ENCODE measurements at regions not wholly inside any gene's neighbourhood (a gene's known extent, or its start where the extent isn't known, plus 50 kb on each side); places are given as distances from the start of the nearest gene placed in this dataset.
A peak's percentile ranks its signal among the peaks of the same experiment; 100 is the strongest.

DNA sequence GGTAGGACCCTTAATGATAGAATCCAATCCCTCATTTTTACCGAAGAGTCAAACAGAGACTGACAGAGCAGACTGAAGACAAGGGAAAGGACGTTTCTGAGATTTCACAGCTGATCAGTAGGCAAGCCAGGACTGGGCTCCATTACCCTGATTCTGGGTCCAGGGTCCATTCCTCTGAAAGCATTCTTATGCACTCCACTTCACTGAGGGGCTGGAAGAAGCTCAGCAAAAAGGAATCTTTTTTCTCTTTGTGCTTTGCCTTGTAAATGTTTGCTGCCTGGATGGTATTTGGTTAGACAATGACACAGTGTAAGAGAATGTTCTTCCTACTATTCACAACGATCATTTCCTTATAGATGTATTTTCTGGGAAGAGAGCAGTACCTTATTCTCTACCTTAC, 331.3 kb upstream of the PROX1 start:
- DNase-seq, result no peak

DNA sequence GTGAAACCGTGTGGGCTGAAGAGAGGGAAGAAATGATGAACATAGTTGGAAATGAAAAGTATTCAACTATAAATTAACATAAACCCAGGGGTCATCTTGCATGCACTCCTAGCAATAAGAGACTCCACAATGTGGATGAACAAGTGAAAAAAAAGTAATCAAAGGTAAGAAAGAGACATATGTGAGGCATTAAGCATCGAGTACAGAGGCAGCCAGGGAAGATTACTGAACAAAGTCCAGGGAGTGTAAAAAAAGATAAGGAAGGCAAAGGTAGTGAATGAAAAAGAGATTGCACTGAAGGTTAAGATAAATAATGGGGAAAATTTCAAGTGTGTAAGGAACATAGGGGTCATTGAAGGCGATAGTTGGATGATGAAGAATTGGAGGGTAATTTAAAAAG, 330.8 kb upstream of the PROX1 start:
- no peak for DNase-seq

DNA sequence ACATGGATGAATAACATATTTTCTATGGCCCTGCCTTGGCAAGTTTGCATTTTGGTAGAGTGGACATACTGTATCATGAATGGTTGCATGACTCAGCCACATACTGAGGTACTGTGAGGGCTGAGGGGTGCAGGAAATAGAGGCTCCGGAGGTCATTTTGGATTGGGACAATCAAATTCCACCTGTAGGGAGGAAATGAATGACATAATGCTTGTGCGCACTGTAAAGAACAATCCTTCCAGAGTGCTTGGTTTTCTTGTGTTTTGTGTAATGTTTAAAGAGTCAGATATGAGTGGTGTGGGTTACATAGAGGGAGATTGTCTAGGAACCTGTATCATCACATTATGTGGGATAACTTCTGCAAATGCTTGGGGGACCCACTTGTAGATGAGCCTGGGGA, 329.9 kb upstream of the PROX1 start:
- no peak for DNase-seq

DNA sequence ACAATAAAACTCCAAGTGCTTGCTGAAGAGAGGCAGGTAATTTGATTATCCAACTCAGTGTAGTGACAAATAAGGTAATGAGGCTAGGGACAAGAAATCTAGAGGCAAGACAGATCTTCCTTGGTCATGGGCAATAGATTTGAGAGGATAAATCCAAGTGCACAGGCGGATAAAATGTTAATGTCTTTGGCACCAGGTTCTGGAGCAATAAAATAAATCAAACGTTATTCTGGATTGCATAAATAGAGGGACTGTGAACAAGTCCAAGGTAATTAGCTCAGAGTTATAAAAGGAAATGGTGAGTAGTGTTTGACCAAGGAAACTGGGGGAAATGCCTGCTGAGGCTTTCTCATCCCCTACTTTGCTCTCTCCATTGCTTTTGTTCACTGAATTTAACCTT, 329.3 kb upstream of the PROX1 start:
- DNase-seq, result no peak

DNA sequence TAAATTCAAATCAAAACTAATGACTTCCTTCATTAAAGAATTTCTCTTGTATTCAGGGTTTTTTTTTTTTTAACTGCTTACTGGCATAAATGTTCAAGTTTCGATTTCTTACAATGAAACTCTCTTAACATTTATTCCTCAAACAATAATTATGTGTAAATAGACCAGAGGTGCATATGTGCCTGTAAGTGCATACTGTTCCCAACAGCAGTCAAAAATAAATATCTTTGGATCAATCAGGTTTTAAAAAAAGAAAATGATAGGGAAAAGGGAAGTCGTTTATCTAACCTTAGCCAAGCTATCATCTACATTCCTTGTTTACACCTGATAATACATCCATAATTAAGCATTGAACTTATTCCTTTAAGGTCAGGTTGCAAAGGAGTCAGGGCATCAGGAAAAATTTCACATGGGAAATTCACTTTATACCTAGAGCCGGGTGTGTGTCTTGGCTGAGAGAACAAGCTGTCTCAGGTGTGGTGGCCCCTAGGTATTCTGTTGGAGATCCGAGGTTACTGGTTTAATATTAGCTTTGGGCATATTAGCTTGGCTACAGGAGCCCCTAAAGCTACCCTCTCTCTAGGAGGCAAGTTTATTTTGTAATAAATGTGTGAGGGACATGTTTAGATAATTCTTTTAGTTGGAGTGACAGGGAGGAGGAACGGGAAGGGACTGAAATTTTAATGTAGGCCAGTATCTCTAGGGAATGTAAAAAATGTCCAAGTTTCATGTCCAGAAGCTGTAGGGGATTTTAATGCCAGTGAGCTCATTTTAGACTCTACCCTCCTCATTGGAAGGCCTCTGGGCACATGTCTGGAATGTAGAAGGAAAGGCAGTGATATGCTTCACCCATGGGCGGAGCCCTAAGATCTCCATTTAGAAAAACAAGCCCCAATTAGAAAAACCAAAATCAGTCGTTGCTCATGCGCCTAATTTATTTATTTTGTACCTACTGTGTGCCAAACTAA, 327.9 kb upstream of the PROX1 start:
- no peak for DNase-seq

DNA sequence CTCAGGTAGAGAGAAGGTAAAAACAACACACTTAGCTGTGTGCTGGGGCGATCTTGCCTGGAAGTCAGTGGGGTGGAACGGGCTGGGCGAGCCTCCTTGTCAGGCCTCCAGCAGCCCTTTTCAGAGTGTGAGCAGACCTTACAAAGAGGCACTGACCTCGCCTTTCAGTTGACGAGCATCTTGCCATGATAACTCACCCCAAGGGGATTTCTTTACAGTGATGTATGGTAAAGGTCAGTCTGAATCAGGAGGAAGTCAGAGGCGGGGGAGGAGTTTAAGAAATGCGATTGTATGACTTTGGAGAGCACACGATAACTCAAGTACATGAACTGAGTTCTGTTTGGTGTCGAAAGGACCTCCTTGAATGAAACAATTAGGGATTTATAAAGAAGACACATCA, 326.5 kb upstream of the PROX1 start:
- no peak for DNase-seq

DNA sequence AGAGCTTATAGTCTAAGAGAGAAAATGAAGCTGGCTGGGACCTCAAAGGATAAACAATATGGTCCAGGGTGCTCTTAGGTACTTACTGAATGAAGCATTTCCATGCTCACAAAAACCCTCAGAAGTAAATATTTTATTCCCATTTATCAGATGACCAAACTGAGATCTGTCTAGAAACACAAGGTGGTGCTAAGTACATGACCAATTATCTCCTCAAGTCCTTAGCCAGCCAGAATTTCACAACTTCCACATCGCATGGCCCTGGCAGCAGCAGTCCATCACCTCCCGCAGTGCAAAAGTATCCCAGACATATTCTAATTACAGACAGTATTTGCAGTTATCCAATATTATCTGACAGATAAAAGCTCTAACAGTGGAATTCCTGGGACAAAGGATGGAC, 321.7 kb upstream of the PROX1 start:
- DNase-seq, result no peak

DNA sequence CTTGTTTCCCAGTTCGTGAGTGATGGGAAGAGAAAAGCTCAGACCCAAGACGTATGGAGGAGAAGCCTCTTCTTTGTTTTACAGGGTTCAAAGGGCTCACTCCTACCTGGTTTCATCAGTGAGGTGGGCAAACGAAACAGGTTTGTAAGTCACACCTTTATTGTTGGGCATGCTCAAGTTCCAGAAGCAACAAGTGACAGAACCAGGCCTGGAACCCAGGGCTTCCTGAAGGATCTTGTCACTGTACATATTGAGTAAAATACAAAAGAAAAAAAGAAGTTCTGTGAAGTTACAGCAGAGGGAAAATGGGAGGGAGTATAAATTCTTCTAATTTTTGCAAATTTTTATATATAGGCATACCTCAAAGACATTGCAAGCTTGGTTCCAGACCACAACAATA, 320.9 kb upstream of the PROX1 start:
- no peak for DNase-seq

DNA sequence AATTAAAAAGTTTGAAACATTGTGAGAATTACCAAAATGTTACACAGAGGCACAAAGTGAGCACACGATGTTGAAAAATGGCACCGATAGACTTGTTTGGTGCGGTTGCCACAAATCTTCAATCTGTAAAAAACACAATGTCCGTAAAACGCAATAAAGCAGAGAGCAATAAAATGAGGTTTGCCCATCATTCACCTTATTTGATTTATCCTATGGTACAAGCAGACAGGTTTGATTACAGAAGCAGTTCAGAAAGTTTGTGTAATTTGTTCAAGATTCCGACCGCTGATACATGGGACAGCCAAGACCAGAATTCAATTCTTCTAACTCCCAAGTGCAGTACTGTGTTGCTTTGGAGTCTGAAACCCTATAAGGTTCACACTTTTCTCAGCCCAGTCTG, 318.3 kb upstream of the PROX1 start:
- DNase-seq, result no peak

DNA sequence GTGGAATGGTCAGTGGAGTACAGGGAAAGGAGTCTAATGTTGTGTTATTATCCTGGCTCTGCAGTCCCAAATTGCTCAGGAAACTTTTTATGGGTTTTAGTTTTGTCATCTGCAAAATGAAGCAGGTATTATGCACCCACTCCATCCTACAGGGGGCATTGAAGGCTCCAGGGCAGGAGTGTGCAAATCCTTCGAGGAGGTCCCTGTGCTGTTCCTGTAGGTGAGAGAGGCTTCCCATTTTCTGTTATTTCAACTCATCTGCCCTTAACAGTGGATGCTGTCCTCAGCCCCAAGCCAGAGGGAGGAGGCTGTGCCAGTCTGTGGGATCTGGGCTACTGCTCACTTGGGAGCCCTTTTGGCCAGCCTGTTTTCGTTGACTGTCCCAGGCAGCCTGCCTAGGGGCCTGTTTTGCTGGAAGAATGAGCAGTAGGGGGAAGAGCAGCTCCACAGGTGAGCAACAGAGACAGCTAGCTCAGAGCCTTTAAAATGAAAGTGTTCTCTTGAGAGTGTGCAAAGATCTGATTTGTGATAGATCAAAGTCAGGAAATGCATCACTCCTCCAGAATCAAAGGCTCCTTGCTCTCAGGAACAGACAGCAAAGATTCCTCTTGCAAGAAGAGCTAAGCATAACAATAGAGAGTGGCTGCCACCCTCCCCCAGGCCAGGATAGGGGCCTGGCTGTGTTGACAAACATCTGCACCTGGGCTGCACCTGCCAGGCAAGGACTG, 317.6 kb upstream of the PROX1 start:
- peak; percentile 46 for DNase-seq

DNA sequence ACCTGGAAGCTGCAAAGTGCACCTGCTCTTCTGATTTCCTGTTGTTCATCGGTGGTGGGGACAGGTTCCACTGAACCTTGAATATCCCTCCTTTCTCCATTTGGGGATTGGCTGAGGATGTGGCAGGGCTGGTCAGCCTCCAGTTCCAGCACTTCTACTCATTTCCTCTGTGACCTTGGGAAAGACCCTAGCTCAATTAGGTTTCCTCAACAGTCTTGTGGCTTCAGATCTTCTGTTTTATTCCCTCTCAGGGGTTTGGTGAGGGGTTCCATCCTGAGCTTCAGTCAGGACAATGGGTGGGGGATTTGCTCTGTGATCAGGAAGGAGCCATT, 317.1 kb upstream of the PROX1 start:
- DNase-seq, result no peak

DNA sequence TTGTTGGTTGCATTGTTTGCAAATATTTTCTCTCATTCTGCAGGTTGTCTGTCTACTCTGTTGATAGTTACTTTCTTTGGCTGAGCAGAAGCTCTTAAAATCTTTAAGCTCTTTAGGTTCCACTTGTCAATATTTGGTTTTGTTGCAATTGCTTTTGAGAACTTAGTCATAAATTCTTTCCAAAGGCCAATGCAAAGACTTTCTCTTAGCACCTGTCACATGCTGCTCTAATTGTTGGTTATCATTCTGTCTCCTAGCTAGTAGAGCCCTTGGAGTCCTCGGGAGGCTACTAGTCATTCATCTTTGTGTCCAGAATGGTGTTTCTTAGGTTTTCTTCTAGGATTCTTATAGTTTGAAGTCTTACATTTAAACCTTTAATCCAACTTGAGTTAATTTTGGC, 312.7 kb upstream of the PROX1 start:
- no peak for DNase-seq

DNA sequence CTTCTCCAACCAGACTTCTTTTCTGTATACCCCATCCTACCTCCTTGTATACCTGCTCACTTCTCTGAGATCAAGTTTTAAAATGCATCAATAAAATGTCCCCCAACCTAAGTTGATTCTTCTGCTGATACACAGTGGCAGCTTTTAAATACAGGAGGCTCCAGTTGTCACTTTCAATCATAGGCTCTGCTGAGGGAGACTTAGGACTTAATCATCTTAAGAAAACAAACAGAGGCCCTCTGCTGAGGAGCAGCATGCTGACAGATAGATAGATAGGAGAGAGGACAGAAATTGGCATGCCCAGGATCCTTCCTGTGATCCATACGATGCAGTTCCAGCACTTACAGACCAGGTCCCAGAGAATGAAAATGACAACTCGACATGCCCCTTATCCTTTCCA, 311.0 kb upstream of the PROX1 start:
- DNase-seq, result no peak

DNA sequence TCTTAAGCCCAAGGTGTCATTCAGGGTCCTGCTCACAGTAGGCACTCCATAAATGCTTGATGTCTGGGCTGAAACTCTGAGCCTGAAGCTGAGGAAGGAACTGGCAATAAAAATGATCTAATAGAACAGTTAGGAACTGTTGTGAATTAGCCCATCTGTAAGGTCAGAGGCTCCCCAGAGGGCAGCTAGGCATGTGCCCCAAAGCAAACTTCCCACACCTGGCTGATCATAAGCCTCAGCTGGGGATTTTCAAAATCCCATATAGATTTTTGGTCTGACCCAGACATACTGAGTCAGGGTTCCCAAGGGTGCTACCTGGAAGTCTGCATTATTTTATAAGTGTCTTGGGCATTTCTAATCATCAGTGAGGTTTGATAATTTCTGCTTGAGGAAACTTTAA, 309.4 kb upstream of the PROX1 start:
- DNase-seq, result no peak

DNA sequence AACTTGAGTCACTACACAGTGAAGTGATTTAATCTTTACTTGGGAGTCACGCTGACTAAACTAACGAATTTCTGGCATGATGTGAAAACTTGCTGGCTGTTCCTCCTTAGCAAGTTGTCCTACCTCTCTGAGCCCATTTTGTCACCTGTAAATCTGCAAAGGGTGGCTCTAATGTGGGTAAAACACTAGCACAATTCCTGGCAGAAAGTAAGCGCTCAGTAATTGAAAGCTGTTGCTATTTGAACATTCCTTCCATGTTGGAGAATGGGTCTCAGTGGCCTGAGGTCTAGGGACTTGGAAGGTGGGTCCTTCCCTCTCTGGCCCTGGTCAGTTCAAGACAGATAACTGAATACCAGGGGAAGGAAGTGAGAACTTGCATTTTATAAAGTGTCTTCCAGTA, 309.0 kb upstream of the PROX1 start:
- DNase-seq, result no peak

DNA sequence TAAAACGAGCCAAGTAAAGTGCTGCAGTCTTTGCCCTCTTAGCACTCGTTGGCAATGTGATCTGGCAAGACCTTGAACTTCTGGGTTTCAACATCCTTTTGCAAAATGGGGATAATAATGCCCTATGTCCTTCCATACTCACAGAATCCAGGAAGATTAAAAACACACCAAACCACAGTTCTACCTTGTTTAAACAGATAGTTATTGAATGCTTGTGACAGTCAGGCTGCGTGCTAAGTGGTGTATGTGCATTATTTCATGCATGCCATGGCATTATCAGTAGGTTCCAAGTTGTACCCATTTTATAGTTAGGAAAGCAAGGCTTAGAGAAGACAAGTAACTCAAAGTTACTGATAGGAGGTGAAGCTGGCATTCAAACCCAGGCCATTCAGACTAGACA, 308.6 kb upstream of the PROX1 start:
- no peak for DNase-seq

DNA sequence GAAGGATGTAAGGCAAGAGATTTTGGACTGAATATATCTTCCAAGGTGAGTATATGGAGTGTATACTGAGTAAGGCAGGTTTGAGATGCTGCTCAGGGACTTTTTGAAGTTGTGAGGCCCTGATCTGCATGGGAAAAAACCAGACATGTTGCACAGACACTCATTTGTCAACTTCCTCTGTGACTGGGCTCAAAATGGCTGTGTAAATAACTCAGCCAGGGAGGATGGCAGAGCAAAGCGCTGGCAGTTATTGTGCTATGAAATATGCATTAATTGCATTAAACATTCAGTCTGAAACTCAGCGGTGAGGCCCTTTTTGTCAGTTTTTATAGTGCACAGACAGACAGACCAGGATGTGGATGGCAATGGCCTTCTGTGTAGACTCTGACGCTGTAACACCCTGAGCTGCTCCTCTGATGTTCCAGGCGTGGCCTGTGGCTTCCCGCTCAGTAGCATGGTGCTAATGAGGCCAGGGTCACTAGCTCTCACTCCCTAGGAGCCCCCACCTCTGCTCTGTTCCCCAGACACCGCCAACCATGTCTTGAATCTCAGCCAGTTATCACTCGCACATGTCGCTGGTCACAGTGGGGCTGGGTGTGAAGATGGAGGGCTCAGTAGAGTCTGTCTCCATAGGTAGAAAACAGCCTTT, 307.0 kb upstream of the PROX1 start:
- DNase-seq, result no peak

DNA sequence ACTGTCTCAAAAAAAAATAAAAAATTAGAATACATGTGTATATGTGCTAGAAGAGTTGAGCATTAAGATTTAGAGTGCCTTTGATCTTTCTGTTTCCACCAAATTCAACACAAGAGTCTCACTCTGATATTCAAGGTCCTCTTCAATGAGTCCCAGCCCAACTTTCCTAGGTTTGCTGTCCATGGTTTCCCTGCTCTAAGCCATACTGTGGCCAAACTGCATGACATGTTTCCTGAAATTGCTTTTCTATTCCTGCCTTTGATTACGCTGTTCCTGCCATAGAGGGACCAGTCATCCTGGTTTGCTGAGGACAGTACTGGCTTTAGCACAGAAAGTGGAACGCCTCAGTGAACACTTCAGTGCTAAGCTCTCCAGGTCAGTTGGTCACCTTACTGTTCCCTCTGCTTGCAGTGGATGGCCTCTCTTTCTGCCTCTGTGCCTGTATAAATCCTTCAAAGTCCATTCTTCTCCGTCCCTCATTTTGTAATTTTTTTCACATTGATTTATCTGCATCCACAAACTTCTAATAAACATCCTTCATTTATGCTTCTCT, 305.9 kb upstream of the PROX1 start:
- no peak for DNase-seq

DNA sequence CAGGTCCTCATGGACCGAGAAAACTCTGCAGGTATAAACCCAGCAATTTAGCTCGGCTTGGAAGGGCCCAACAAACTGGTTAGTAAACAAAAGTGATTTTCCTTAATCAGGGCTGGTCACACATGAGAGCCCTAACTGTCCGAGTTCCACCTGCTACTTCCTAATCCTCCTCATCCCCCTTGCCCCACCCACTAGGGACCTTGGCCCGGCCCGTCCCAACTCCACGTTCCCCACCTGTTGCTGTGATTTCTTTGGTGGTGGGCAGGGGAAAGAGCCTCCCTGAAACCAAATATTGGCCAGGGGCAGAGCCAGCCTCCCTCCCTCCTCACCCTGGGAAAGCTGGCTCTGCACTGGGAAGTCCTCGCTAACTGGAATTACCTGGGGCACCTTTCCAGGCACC, 304.2 kb upstream of the PROX1 start:
- DNase-seq, result no peak

DNA sequence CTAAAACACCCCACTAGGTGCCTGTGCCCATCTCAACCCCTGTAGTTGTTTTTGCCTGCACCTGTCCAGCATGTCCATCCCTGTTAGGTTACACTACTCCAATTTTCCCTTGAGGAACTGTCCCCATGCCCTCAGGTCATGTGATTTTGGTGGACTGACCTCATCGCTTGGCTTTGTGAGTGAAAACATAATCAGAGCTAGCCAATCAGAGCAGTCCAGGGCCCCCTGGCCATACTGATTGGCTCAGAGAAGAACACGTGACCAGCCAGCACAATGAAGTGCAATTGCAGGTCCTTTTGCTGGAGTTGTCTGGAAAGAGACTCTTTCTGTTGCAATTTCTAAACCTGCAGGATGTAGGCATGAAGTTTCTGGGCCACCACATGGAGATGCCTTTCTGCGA, 303.3 kb upstream of the PROX1 start:
- DNase-seq, result no peak

DNA sequence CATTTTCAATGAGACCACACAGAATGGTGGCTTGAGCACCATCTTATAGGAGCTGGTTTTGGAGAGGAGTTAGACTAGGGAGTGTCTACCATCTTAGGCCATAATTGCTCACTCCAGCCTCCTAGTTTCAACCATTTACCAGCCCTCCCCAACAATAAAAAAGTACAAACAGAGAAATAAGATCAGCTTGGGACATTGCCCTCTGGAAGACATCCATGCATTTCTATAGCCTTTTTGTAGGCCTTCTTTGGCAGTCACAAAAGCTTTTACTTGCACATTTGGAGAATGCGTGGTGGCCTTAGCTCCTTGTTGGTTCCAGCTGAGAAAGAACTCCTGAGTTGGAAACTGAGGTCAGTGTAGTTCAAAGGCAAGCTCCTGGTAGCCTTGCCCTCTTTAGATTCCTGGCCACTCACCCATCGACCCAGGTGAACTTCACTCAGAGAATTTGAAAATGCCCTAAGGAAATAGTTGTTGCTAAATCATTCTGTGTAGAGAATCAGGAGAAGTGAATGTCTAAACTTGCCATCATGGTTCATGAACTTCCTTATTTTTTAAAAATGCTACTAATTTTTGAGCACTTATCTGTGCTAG, 301.7 kb upstream of the PROX1 start:
- DNase-seq, result no peak

DNA sequence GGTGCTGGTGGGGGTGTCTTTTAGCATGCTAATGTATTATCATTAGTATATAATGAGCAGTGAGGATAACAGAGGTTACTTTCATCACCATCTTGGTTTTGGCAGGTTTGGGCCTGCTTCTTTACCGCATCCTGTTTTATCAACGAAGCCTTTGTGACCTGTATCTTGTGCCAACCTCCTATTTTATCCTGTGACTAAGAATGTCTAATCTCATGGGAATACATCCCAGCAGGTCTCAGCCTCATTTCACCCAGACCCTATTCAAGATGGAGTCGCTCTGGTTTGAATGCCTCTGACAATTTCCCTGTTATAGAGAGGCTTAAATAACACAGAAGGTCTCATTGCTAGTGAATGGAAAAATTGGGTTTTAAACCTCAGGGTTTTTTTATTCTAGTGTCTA, 300.8 kb upstream of the PROX1 start:
- DNase-seq, result no peak

DNA sequence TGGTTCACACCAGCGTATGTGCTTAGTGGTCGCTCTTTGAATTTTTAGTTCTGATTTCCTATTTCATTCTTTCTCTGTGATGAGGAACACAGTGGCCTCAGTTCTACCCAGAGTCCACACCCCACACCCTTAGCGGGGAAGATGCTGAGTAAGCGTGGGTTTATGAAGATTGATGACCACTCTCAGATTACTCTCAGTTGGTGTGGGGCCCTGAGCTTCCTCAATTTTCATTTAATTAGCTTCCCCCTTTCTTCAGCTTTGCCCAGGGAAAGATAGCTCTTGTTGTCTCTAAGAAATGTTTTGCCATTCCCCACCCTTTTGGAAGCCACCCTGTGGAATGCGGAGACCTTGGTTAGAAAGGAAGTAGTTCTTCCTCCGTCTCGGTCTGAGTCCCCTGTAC, 299.9 kb upstream of the PROX1 start:
- no peak for DNase-seq
